Heart right ventricle (tissue), 16 donors: ENCODE measurements at regions not wholly inside any gene's neighbourhood (a gene's known extent, or its start where the extent isn't known, plus 50 kb on each side); places are given as distances from the start of the nearest gene placed in this dataset.

Experiments used
- ATAC-seq, 8 donors: fragments of 200-7000 bp; cut with Tn5 transposase; one replicate each; pipeline ENCODE4 v1.9.1; 2020; ENCODE audit warnings: mild to moderate bottlenecking in 8 of 8, moderate library complexity in 8 of 8, moderate number of reproducible peaks in 1 of 8
- DNase-seq, 2 donors: peaks; one replicate each; pipeline ENCODE4 v3.0.0-alpha.2; 2020
- H3K27ac ChIP-seq, 10 donors: fragments of 200-600 bp; sonication (generic) in 2 of 10; one replicate each; pipeline versions ENCODE4 v1.5.0 to v1.8.0; 2020 to 2022; ENCODE audit warnings: mild to moderate bottlenecking in 3 of 10
- H3K27me3 ChIP-seq, 7 donors: fragments of 200-600 bp; one replicate each; pipeline ENCODE4 v1.8.0; 2021 to 2022; ENCODE audit warnings: mild to moderate bottlenecking in 2 of 7
- H3K36me3 ChIP-seq, 9 donors: fragments of 200-600 bp; sonication (generic) in 1 of 9; one replicate each; pipeline versions ENCODE4 v1.5.0 to v1.8.0; 2020 to 2022; ENCODE audit warnings: mild to moderate bottlenecking in 2 of 9
- H3K4me1 ChIP-seq, 9 donors: fragments of 200-600 bp; sonication (generic) in 1 of 9; one replicate each; pipeline versions ENCODE4 v1.5.0 to v1.8.0; 2020 to 2022; ENCODE audit warnings: mild to moderate bottlenecking in 4 of 9
- H3K4me3 ChIP-seq, 10 donors: fragments of 200-600 bp; sonication (generic) in 2 of 10; one replicate each; pipeline versions ENCODE4 v1.5.0 to v1.8.0; 2020 to 2022; ENCODE audit warnings: mild to moderate bottlenecking in 7 of 10, moderate library complexity in 2 of 10
- H3K9me3 ChIP-seq, 11 donors: fragments of 200-600 bp in 10 of 11; sonication (generic) in 2 of 11; one replicate each; pipeline versions ENCODE4 v1.5.0 to v1.8.0; 2013 to 2022; ENCODE audit warnings: mild to moderate bottlenecking in 2 of 11, control low read depth in 1 of 11, moderate library complexity in 1 of 11
- CTCF ChIP-seq, 9 donors: fragments of 200-600 bp; sonication (generic) in 2 of 9; IDR thresholded peaks; one replicate each; pipeline versions ENCODE4 v1.5.0 to v1.8.0; 2021 to 2022; ENCODE audit warnings: antibody characterized with exemption in 9 of 9, mild to moderate bottlenecking in 5 of 9, moderate library complexity in 1 of 9
- WGBS, 2 donors: extraction: QIAGEN DNeasy Blood & Tissue Kit; methylation state at CpG; one replicate each; pipeline ENCODE4 v1.1.7; 2013; ENCODE audit warnings: inconsistent platforms in 1 of 2; 5-methylcytosine and 5-hydroxymethylcytosine counted together
- intact Hi-C, 10 donors: fragments of 100-400 bp; cut with DNase I; formaldehyde crosslinking; loops; one replicate each; pipeline versions ENCODE4 v1.11.1 to v1.14.2; 2022
- donor health status: Arrhythmogenic right ventricular cardiomyopathy.
- donor health status: ischemic (EF 13 %, LVEDD 7.1; RV severe dilation, severe dysfunction).
- donor health status: healthy with polysubstance abuse.
- donor health status: DM: no; HTN: yes; CAD: no.
- donor health status: DM: no; HTN: no; CAD: no.
- donor health status: ischemic (EF 25% LVEDD 6.9; RV normal size, moderate dysfunction).
- donor health status: ischemic (EF 25% LVEDD 5.7; RV mildly dilated, moderate dysfunction).
- donor health status: healthy.
- donor health status: DM: yes; HTN: yes; CAD: no.
- donor health status: Ischemic cardiomyopathy.
- donor health status: ischemic (EF 35%, LVEDD 5.7; RV mildly dilated, moderate dysfunction).
- donor health status: nonischemic (EF 11% LVEDD 7.7; RV severe dilation, severe dysfunction).
- donor health status: DM: yes; HTN: yes; CAD: no.
- donor health status: PGD.
- donor health status: ischemic (EF 29% LVEDD 5.4; RV normal size, mild dysfunction).
- donor health status: nonischemic (EF 23%, LVEDD 6.1; RV moderate dilation, normal function).

DNA sequence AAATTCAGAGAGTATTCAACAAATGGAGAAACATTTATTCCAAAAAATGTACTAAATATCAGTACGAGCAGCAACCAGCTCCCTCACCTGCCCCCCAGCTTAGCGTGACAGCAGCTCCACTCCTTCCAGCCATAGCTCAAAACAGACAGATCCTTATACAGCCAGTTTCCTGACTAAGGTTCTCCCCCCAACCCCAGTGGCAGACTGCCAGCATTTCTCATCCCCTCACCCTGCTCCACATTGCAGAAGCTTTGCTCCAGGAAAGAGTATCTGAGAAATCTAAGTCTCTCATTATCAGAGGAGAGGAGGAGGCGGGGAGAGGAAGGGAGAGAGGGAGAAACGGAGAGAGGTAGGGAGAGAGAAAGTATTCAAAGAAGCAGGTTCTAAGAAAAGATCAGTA, 53.3 kb upstream of the PASD1 start:
- Histone ChIP-seq H3K9me3 (no peaks in the 10 kb centered on the region), H3K27ac (no peak overlapping the region), H3K4me3 (no peak overlapping the region), H3K4me1 (no peaks in the 10 kb centered on the region), H3K36me3 (no peaks in the 10 kb centered on the region), H3K27me3 (peaks cover 0 to 20% (median 0%) of the 10 kb centered on the region in 7 donors)
- no peak for TF ChIP-seq CTCF (IDR thresholded peaks at IDR 0.05)
- 34 to 36% methylated on average over 4 of the region's 4 CpGs for whole genome bisulfite sequencing, 2 donors
- intact Hi-C loops = loop anchor here in 1 of 10 donors (10.0 kb wide), 1 partner anchor 165 kb away; no protein-coding TSS in a partner anchor
- DNase-seq (no peak), ATAC-seq (no peak)

GRCh38 chrX:151513472-151513871, 50.0 kb upstream of the PASD1 start:
- no peak overlapping the region for H3K4me3 ChIP-seq
- TF ChIP-seq CTCF (IDR thresholded peaks at IDR 0.05) = no peak
- no peaks in the 10 kb centered on the region for H3K9me3 ChIP-seq
- DNase-seq (no peak), ATAC-seq (no peak)
- no peaks in the 10 kb centered on the region for H3K36me3 ChIP-seq
- H3K27ac ChIP-seq = no peak overlapping the region
- H3K27me3 ChIP-seq = peaks cover 0 to 12% (median 0%) of the 10 kb centered on the region in 7 donors
- intact Hi-C loops = loop anchor here in 1 of 10 donors (10.0 kb wide), 1 partner anchor 161 kb away; no protein-coding TSS in a partner anchor
- H3K4me1 ChIP-seq = no peaks in the 10 kb centered on the region
